ENCODE measurements at regions not wholly inside any gene's neighbourhood (a gene's known extent, or its start where the extent isn't known, plus 50 kb on each side); places are given as distances from the start of the nearest gene placed in this dataset.

GRCh38 chr11:45451766-45452440 is 165.8 kb upstream of the SYT13 start:
- no peak for DNase-seq (ENCODE audit: low spot score, unreplicated experiment)
- Mint-ChIP-seq H3K9me3 (ENCODE audit: low read depth) (peaks cover 4% of the 10 kb centered on the region), H3K4me1 (ENCODE audit: low read depth) (no peaks in the 10 kb centered on the region), H3K27ac (no peak overlapping the region), H3K36me3 (ENCODE audit: insufficient read depth) (no peaks in the 10 kb centered on the region), H3K4me3 (ENCODE audit: low read depth) (no peak overlapping the region), H3K27me3 (peaks cover 15% of the 10 kb centered on the region)
- TF ChIP-seq CTCF (IDR thresholded peaks at IDR 0.05; ENCODE audit: unreplicated experiment): no peak

GRCh38 chr11:45450189-45450588 is 164.0 kb upstream of the SYT13 start:
- Mint-ChIP-seq H3K27ac (no peak overlapping the region), H3K27me3 (peaks cover 6% of the 10 kb centered on the region), H3K4me3 (ENCODE audit: low read depth) (no peak overlapping the region), H3K9me3 (ENCODE audit: low read depth) (no peaks in the 10 kb centered on the region), H3K4me1 (ENCODE audit: low read depth) (no peaks in the 10 kb centered on the region), H3K36me3 (ENCODE audit: insufficient read depth) (no peaks in the 10 kb centered on the region)
- TF ChIP-seq CTCF (IDR thresholded peaks at IDR 0.05; ENCODE audit: unreplicated experiment): no peak
- no peak for DNase-seq (ENCODE audit: low spot score, unreplicated experiment)

- Mint-ChIP-seq H3K4me3 (ENCODE audit: low read depth) (no peak overlapping the region), H3K27me3 (peaks cover 6% of the 10 kb centered on the region)
These were observed 163.0 kb upstream of the SYT13 start for GRCh38 chr11:45449036-45449601.

GRCh38 chr11:45448561-45448960 is 162.4 kb upstream of the SYT13 start:
- H3K4me3 Mint-ChIP-seq (ENCODE audit: low read depth): no peak overlapping the region
- H3K4me1 Mint-ChIP-seq (ENCODE audit: low read depth): no peaks in the 10 kb centered on the region
- no peak for TF ChIP-seq CTCF (IDR thresholded peaks at IDR 0.05; ENCODE audit: unreplicated experiment)
- no peak for DNase-seq (ENCODE audit: low spot score, unreplicated experiment)
- no peaks in the 10 kb centered on the region for H3K36me3 Mint-ChIP-seq (ENCODE audit: insufficient read depth)
- no peaks in the 10 kb centered on the region for H3K9me3 Mint-ChIP-seq (ENCODE audit: low read depth)
- no peak overlapping the region for H3K27ac Mint-ChIP-seq
- peaks cover 6% of the 10 kb centered on the region for H3K27me3 Mint-ChIP-seq

More at GRCh38 chr11:45449036-45449601, 163.0 kb upstream of the SYT13 start:
- Mint-ChIP-seq H3K9me3 (ENCODE audit: low read depth) (no peaks in the 10 kb centered on the region), H3K27ac (no peak overlapping the region), H3K4me1 (ENCODE audit: low read depth) (no peaks in the 10 kb centered on the region), H3K36me3 (ENCODE audit: insufficient read depth) (no peaks in the 10 kb centered on the region)
- no peak for DNase-seq (ENCODE audit: low spot score, unreplicated experiment)
- no peak for TF ChIP-seq CTCF (IDR thresholded peaks at IDR 0.05; ENCODE audit: unreplicated experiment)

- no peak for DNase-seq (ENCODE audit: low spot score, unreplicated experiment)
- H3K36me3 Mint-ChIP-seq (ENCODE audit: insufficient read depth): no peaks in the 10 kb centered on the region
- no peak overlapping the region for H3K4me3 Mint-ChIP-seq (ENCODE audit: low read depth)
- peaks cover 6% of the 10 kb centered on the region for H3K27me3 Mint-ChIP-seq
- no peak for TF ChIP-seq CTCF (IDR thresholded peaks at IDR 0.05; ENCODE audit: unreplicated experiment)
- no peaks in the 10 kb centered on the region for H3K4me1 Mint-ChIP-seq (ENCODE audit: low read depth)
- H3K9me3 Mint-ChIP-seq (ENCODE audit: low read depth): no peaks in the 10 kb centered on the region
- no peak overlapping the region for H3K27ac Mint-ChIP-seq
These were observed 160.9 kb upstream of the SYT13 start for GRCh38 chr11:45446998-45447397.
